ENCODE measurements at regions not wholly inside any gene's neighbourhood (a gene's known extent, or its start where the extent isn't known, plus 50 kb on each side); places are given as distances from the start of the nearest gene placed in this dataset.
A peak's percentile ranks its signal among the peaks of the same experiment; 100 is the strongest.

GRCh38 chr12:131591714-131592709, 118.9 kb upstream of the SFSWAP start:
- H3K23me2 ChIP-seq (ENCODE audit: low read depth, low read length) = peaks cover 3% of the 10 kb centered on the region; the same call in 1 of the 2 replicates
- H3K27ac ChIP-seq (ENCODE audit: low read depth, low read length) = no peak overlapping the region
- no peak overlapping the region for H2BK5ac ChIP-seq (ENCODE audit: low read depth, low read length)
- no peak overlapping the region for H3K14ac ChIP-seq (ENCODE audit: insufficient read length)
- no peak overlapping the region for H2AK5ac ChIP-seq (ENCODE audit: low read depth, low read length)
- H4K8ac ChIP-seq (ENCODE audit: extremely low read depth, insufficient read depth, low read length) = no peak overlapping the region; the same call in 1 of the 2 replicates
- H3K4me3 ChIP-seq (ENCODE audit: extremely low read depth in 1 of 4, insufficient read depth in 2 of 4, low read depth in 3 of 4, low read length in 4 of 4) = no peak overlapping the region
- no peaks in the 10 kb centered on the region for H3K79me1 ChIP-seq (ENCODE audit: low read depth, low read length)
- no peak overlapping the region for H3K56ac ChIP-seq (replicated peaks; ENCODE audit: insufficient read length, low read depth, low read length)
- H4K20me1 ChIP-seq (replicated peaks in 1 of 2; ENCODE audit: control insufficient read depth in 1 of 2, insufficient read depth in 2 of 2, low read length in 2 of 2) = no peaks in the 10 kb centered on the region
- no peak overlapping the region for H4K91ac ChIP-seq (replicated peaks; ENCODE audit: insufficient read length, low read length)
- H2BK20ac ChIP-seq (ENCODE audit: low read length) = no peak overlapping the region
- no peaks in the 10 kb centered on the region for H3K79me2 ChIP-seq (ENCODE audit: control insufficient read depth in 1 of 2, insufficient read depth in 2 of 2, low read length in 2 of 2)
- no peak for DNase-seq (ENCODE audit: low read depth in 1 of 2, low spot score in 2 of 2)
- no peak overlapping the region for H3K23ac ChIP-seq (ENCODE audit: insufficient read length)
- H2BK120ac ChIP-seq (replicated peaks; ENCODE audit: low read depth, low read length) = no peak overlapping the region
- H3K4me2 ChIP-seq (ENCODE audit: insufficient read depth in 1 of 2, low read depth in 2 of 2, low read length in 2 of 2) = no peak overlapping the region
- no peak overlapping the region for H3K9ac ChIP-seq (replicated peaks in 1 of 4; ENCODE audit: extremely low read depth in 1 of 4, low read depth in 3 of 4, low read length in 3 of 4)
- H2AFZ ChIP-seq (ENCODE audit: low read length) = no peak overlapping the region
- TF ChIP-seq ZNF274 (IDR thresholded peaks at IDR 0.05; ENCODE audit: borderline replicate concordance, extremely low read depth, low read length) = no peak
- H4K5ac ChIP-seq (ENCODE audit: insufficient read length, low read depth, low read length) = no peak overlapping the region
- ChIA-PET POLR2A (ENCODE audit: partially characterized antibody) (interaction anchor here (1.0 kb wide), 1 partner anchor 113 kb away, joined by 3 read pairs; no protein-coding TSS in a partner anchor), CTCF (ENCODE audit: partially characterized antibody) (interaction anchor here (1.2 to 2.0 kb wide), 5 partner anchors 12 to 460 kb away, joined by 3 to 7 read pairs (median 4); no protein-coding TSS in a partner anchor)
- no peaks in the 10 kb centered on the region for H3K9me3 ChIP-seq (ENCODE audit: insufficient read depth in 2 of 2, low read depth in 1 of 2, low read length in 1 of 2)
- no peak overlapping the region for H3K18ac ChIP-seq (ENCODE audit: extremely low read depth, low read length)
- no peak overlapping the region for H3K4ac ChIP-seq (replicated peaks; ENCODE audit: insufficient read length, low read depth, low read length)
- peak overlapping the region; percentile 19; the same call in 1 of the 2 replicates for H2BK15ac ChIP-seq (ENCODE audit: low read length)
- no peaks in the 10 kb centered on the region for H3K36me3 ChIP-seq (ENCODE audit: control insufficient read depth in 2 of 4, insufficient read depth in 4 of 4, low read length in 3 of 4)
- FAIRE-seq = no peak
- 92% methylated on average over 31 of the region's 42 CpGs; no CpG with 5 or more reads in 1 of the 2 experiments for WGBS, 2 experiments (ENCODE audit: extremely low coverage in 1 of 2, insufficient coverage in 1 of 2, insufficient read length in 1 of 2, insufficient replicate concordance in 2 of 2, low coverage in 1 of 2, low lambda C conversion rate in 2 of 2, missing lambda C conversion rate in 1 of 2)
- no peaks in the 10 kb centered on the region for H3K27me3 ChIP-seq (replicated peaks in 1 of 4; ENCODE audit: control insufficient read depth in 3 of 4, extremely low read depth in 1 of 4, insufficient read depth in 3 of 4, low read length in 3 of 4)
- H3K4me1 ChIP-seq (replicated peaks in 1 of 4; ENCODE audit: control insufficient read depth in 3 of 4, insufficient read depth in 4 of 4, low read length in 3 of 4) = peaks cover 0 to 6% (median 4%) of the 10 kb centered on the region in 4 experiments; a peak in 5 of 7 replicates
- H2BK12ac ChIP-seq (ENCODE audit: low read depth, low read length) = no peak overlapping the region

Data from H1 (cell line).